ENCODE measurements at regions not wholly inside any gene's neighbourhood (a gene's known extent, or its start where the extent isn't known, plus 50 kb on each side); places are given as distances from the start of the nearest gene placed in this dataset.

GRCh38 chr11:38392176-38392575 is 1794.1 kb upstream of the RAG2 start:
- whole genome bisulfite sequencing (ENCODE audit: insufficient coverage): no CpG with 5 or more reads among the region's 1 CpG
- no peaks in the 10 kb centered on the region for H3K36me3 ChIP-seq (replicated peaks in 1 of 2; ENCODE audit: control insufficient read depth in 1 of 2, insufficient read depth in 2 of 2, low read length in 2 of 2)
- H3K9me3 Mint-ChIP-seq: peaks cover 0 to 6% (median 2%) of the 10 kb centered on the region in 7 donors
- H2AFZ ChIP-seq (ENCODE audit: insufficient read depth, low read depth, low read length, poor library complexity, severe bottlenecking): no peak overlapping the region
- no peak overlapping the region for H3K4me2 ChIP-seq (replicated peaks; ENCODE audit: extremely low read depth, low read length, poor library complexity, severe bottlenecking)
- H3K9me3 ChIP-seq (replicated peaks in 1 of 2; ENCODE audit: control insufficient read depth in 1 of 2, insufficient read depth in 1 of 2, low read length in 2 of 2): peaks cover 3 to 5% of the 10 kb centered on the region in 2 donors
- H3K4me1 ChIP-seq (ENCODE audit: control insufficient read depth in 1 of 2, insufficient read depth in 2 of 2, low read length in 2 of 2): no peaks in the 10 kb centered on the region
- DNase-seq: no peak
- H3K4me1 Mint-ChIP-seq: no peaks in the 10 kb centered on the region
- no peak overlapping the region for H3K4me3 Mint-ChIP-seq
- no peak overlapping the region for H3K9ac ChIP-seq (ENCODE audit: insufficient read depth, low read length, poor library complexity, severe bottlenecking)
- H3K79me2 ChIP-seq (ENCODE audit: insufficient read depth, low read length): no peaks in the 10 kb centered on the region
- no peak overlapping the region for H3K4me3 ChIP-seq (replicated peaks in 1 of 3; ENCODE audit: low read depth in 2 of 3, low read length in 3 of 3)
- intact Hi-C loops (cut with micrococcal nuclease): no loop called here
- no peaks in the 10 kb centered on the region for H3K36me3 Mint-ChIP-seq
- H3K27ac ChIP-seq (ENCODE audit: low read depth in 1 of 2, low read length in 2 of 2): no peak overlapping the region
- no peaks in the 10 kb centered on the region for H3K27me3 ChIP-seq (ENCODE audit: control insufficient read depth in 2 of 2, insufficient read depth in 2 of 2, low read length in 2 of 2)
- no peak for TF ChIP-seq CTCF (IDR thresholded peaks at IDR 0.05)
- peaks cover 0 to 2% (median 0%) of the 10 kb centered on the region in 3 donors for H3K27me3 Mint-ChIP-seq (ENCODE audit: low read depth in 3 of 3)
- no peaks in the 10 kb centered on the region for H4K20me1 ChIP-seq (ENCODE audit: insufficient read depth, low read length)
- H3K27ac Mint-ChIP-seq: no peak overlapping the region

DNA sequence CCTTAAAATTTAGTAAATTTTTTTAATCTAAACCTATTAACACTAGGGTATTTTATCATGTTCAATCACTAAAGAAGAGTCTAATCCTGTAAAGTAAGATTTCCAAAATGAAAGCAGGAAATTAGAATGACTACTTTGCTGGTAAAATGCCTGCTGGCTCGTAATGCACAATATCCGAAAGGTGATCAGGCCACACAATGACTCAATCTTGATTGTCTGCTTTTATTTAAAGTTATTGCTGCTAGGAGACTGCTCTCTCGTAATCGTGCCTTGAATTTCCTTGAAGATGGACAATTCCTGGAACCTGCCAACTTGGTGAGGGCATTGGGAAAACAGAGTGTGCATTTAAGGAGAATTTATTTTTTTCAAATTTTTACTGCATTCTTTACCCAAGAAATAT is 1786.5 kb upstream of the RAG2 start:
- WGBS (ENCODE audit: insufficient coverage): 70% methylated on average over 4 of the region's 4 CpGs

More for the DNA sequence above, 1786.5 kb upstream of the RAG2 start:
- H3K4me1 ChIP-seq (ENCODE audit: control insufficient read depth in 1 of 2, insufficient read depth in 2 of 2, low read length in 2 of 2): no peaks in the 10 kb centered on the region
- no peak overlapping the region for H3K4me2 ChIP-seq (replicated peaks; ENCODE audit: extremely low read depth, low read length, poor library complexity, severe bottlenecking)
- H3K36me3 ChIP-seq (replicated peaks in 1 of 2; ENCODE audit: control insufficient read depth in 1 of 2, insufficient read depth in 2 of 2, low read length in 2 of 2): no peaks in the 10 kb centered on the region
- H3K9me3 Mint-ChIP-seq: peaks cover 0 to 2% (median 0%) of the 10 kb centered on the region in 7 donors
- no peaks in the 10 kb centered on the region for H3K79me2 ChIP-seq (ENCODE audit: insufficient read depth, low read length)
- no peaks in the 10 kb centered on the region for H3K36me3 Mint-ChIP-seq
- no peak for TF ChIP-seq CTCF (IDR thresholded peaks at IDR 0.05)
- peaks cover 0 to 9% of the 10 kb centered on the region in 2 donors for H3K9me3 ChIP-seq (replicated peaks in 1 of 2; ENCODE audit: control insufficient read depth in 1 of 2, insufficient read depth in 1 of 2, low read length in 2 of 2)
- no peaks in the 10 kb centered on the region for H3K27me3 ChIP-seq (ENCODE audit: control insufficient read depth in 2 of 2, insufficient read depth in 2 of 2, low read length in 2 of 2)
- no peak overlapping the region for H3K27ac ChIP-seq (ENCODE audit: low read depth in 1 of 2, low read length in 2 of 2)
- no peak overlapping the region for H3K9ac ChIP-seq (ENCODE audit: insufficient read depth, low read length, poor library complexity, severe bottlenecking)
- H4K20me1 ChIP-seq (ENCODE audit: insufficient read depth, low read length): no peaks in the 10 kb centered on the region
- H2AFZ ChIP-seq (ENCODE audit: insufficient read depth, low read depth, low read length, poor library complexity, severe bottlenecking): no peak overlapping the region
- H3K27ac Mint-ChIP-seq: no peak overlapping the region
- DNase-seq: no peak
- H3K4me3 ChIP-seq (replicated peaks in 1 of 3; ENCODE audit: low read depth in 2 of 3, low read length in 3 of 3): no peak overlapping the region
- H3K4me3 Mint-ChIP-seq: no peak overlapping the region
- intact Hi-C loops (cut with micrococcal nuclease): no loop called here
- no peaks in the 10 kb centered on the region for H3K4me1 Mint-ChIP-seq
- H3K27me3 Mint-ChIP-seq (ENCODE audit: low read depth in 3 of 3): no peaks in the 10 kb centered on the region
